ENCODE measurements at regions not wholly inside any gene's neighbourhood (a gene's known extent, or its start where the extent isn't known, plus 50 kb on each side); places are given as distances from the start of the nearest gene placed in this dataset.

DNA sequence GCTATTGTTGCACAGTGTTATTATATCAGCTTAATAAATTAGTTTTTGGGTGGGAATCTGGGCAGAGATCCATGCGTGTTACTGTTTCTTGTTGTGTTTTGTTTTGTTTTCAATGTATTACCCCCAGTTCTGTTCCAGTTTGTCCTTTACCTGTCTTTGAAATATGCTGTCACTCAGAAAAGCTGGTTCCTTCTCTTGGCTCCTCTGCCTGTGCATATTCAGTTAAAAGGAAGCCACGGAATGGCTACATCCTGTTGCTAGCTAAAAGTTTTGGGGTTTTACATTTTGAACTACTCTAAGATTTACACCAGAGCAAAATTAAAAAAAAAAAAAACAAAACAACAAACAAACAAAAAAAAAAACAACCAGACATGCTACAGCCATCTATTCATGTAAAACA is 374.9 kb upstream of the RORB start:
- Histone ChIP-seq H2BK20ac (ENCODE audit: low read depth, low read length) (no peak overlapping the region), H3K9me3 (ENCODE audit: control insufficient read depth, insufficient read depth, low read length) (peaks cover 6% of the 10 kb centered on the region), H3K23ac (ENCODE audit: low read depth, low read length) (no peak overlapping the region), H3K27me3 (ENCODE audit: control insufficient read depth, insufficient read depth, low read length) (no peaks in the 10 kb centered on the region), H3K4ac (ENCODE audit: low read depth, low read length) (no peak overlapping the region), H3K9ac (ENCODE audit: low read depth, low read length) (no peak overlapping the region), H3K9me1 (ENCODE audit: insufficient read depth, low read length) (no peaks in the 10 kb centered on the region), H2BK120ac (ENCODE audit: low read depth, low read length) (no peak overlapping the region), H4K5ac (ENCODE audit: low read depth, low read length) (no peak overlapping the region), H3K4me3 (ENCODE audit: insufficient read depth, low read depth, low read length) (no peak overlapping the region), H4K91ac (ENCODE audit: insufficient read depth, low read depth, low read length) (no peak overlapping the region), H2BK5ac (ENCODE audit: low read depth, low read length, poor library complexity, severe bottlenecking) (no peak overlapping the region), H2AFZ (replicated peaks; ENCODE audit: low read length, poor library complexity) (no peak overlapping the region), H2AK9ac (replicated peaks; ENCODE audit: low read depth, low read length, poor library complexity) (no peak overlapping the region), H3K79me1 (ENCODE audit: low read depth in 1 of 2, low read length in 2 of 2) (no peaks in the 10 kb centered on the region), H3K18ac (ENCODE audit: low read depth, low read length) (no peak overlapping the region), H4K8ac (ENCODE audit: low read depth in 2 of 2, low read length in 2 of 2) (no peak overlapping the region), H3K27ac (ENCODE audit: insufficient read depth, low read length) (no peak overlapping the region), H3K14ac (replicated peaks; ENCODE audit: low read depth, low read length) (no peak overlapping the region), H3K36me3 (ENCODE audit: control insufficient read depth, insufficient read depth, low read length) (no peaks in the 10 kb centered on the region), H2BK15ac (ENCODE audit: low read depth, low read length) (no peak overlapping the region), H3K56ac (ENCODE audit: extremely low read depth, insufficient read depth, low read length) (no peak overlapping the region), H3K4me1 (ENCODE audit: control insufficient read depth, insufficient read depth, low read length) (no peaks in the 10 kb centered on the region), H4K20me1 (ENCODE audit: insufficient read depth, low read length) (no peaks in the 10 kb centered on the region), H2AK5ac (ENCODE audit: low read depth, low read length) (no peak overlapping the region), H3K4me2 (ENCODE audit: low read depth, low read length) (no peak overlapping the region)
- TF ChIP-seq RAD21 (IDR thresholded peaks at IDR 0.05; ENCODE audit: low read length), result no peak
- no peak for TF ChIP-seq NFE2L2 (IDR thresholded peaks at IDR 0.05; ENCODE audit: low read depth, low read length)
- TF ChIP-seq, protein P1, sequence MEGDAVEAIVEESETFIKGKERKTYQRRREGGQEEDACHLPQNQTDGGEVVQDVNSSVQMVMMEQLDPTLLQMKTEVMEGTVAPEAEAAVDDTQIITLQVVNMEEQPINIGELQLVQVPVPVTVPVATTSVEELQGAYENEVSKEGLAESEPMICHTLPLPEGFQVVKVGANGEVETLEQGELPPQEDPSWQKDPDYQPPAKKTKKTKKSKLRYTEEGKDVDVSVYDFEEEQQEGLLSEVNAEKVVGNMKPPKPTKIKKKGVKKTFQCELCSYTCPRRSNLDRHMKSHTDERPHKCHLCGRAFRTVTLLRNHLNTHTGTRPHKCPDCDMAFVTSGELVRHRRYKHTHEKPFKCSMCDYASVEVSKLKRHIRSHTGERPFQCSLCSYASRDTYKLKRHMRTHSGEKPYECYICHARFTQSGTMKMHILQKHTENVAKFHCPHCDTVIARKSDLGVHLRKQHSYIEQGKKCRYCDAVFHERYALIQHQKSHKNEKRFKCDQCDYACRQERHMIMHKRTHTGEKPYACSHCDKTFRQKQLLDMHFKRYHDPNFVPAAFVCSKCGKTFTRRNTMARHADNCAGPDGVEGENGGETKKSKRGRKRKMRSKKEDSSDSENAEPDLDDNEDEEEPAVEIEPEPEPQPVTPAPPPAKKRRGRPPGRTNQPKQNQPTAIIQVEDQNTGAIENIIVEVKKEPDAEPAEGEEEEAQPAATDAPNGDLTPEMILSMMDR (conservative IDR thresholded peaks at IDR 0.05; ENCODE audit: low read depth, low read length), result no peak
- no peak for TF ChIP-seq MAFK (IDR thresholded peaks at IDR 0.05; ENCODE audit: low read depth, low read length)
- no peak for TF ChIP-seq FOS (IDR thresholded peaks at IDR 0.05; ENCODE audit: low read depth, low read length)
- TF ChIP-seq, protein P2, sequence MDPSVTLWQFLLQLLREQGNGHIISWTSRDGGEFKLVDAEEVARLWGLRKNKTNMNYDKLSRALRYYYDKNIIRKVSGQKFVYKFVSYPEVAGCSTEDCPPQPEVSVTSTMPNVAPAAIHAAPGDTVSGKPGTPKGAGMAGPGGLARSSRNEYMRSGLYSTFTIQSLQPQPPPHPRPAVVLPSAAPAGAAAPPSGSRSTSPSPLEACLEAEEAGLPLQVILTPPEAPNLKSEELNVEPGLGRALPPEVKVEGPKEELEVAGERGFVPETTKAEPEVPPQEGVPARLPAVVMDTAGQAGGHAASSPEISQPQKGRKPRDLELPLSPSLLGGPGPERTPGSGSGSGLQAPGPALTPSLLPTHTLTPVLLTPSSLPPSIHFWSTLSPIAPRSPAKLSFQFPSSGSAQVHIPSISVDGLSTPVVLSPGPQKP (IDR thresholded peaks at IDR 0.05; ENCODE audit: borderline replicate concordance, low read depth, low read length), result no peak
- TF ChIP-seq POLR2A (IDR thresholded peaks at IDR 0.05; ENCODE audit: low read depth, low read length), result no peak
- TF ChIP-seq MAZ (IDR thresholded peaks at IDR 0.05; ENCODE audit: borderline replicate concordance, low read depth, low read length), result no peak
- TF ChIP-seq MXI1 (IDR thresholded peaks at IDR 0.05; ENCODE audit: borderline replicate concordance, low read depth, low read length), result no peak
- TF ChIP-seq CEBPB (IDR thresholded peaks at IDR 0.05; ENCODE audit: low read depth, low read length), result no peak
- no peak for TF ChIP-seq BHLHE40 (IDR thresholded peaks at IDR 0.05; ENCODE audit: low read depth, low read length)
- TF ChIP-seq CHD1 (IDR thresholded peaks at IDR 0.05; ENCODE audit: low read depth, low read length), result no peak
- TF ChIP-seq, protein P3, sequence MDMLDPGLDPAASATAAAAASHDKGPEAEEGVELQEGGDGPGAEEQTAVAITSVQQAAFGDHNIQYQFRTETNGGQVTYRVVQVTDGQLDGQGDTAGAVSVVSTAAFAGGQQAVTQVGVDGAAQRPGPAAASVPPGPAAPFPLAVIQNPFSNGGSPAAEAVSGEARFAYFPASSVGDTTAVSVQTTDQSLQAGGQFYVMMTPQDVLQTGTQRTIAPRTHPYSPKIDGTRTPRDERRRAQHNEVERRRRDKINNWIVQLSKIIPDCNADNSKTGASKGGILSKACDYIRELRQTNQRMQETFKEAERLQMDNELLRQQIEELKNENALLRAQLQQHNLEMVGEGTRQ (IDR thresholded peaks at IDR 0.05; ENCODE audit: low read depth, low read length), result no peak
- no peak for TF ChIP-seq RCOR1 (IDR thresholded peaks at IDR 0.05; ENCODE audit: insufficient replicate concordance, low read length)
- intact Hi-C loops (cut with micrococcal nuclease), result no loop called here
- in situ Hi-C loops (cut with MboI; ENCODE audit: low sequenced_read_pairs), result no loop called here
- BruUV-seq (replicated peaks), result no TSS peak
- ATAC-seq (ENCODE audit: low read depth) (no peak), DNase-seq (no peak)
- whole genome bisulfite sequencing, 2 experiments (ENCODE audit: extremely low coverage in 2 of 2, insufficient read length in 1 of 2), result no CpG with 5 or more reads among the region's 2 CpGs
- dilution Hi-C loops (cut with HindIII; ENCODE audit: low sequenced_read_pairs, unreplicated experiment), result no loop called here
- CTCF ChIA-PET, result no interaction called here
- POLR2A ChIA-PET (ENCODE audit: unreplicated experiment), result no interaction called here

All from IMR-90 (cell line).